Adrenal gland (tissue), 9 donors: ENCODE measurements at regions not wholly inside any gene's neighbourhood (a gene's known extent, or its start where the extent isn't known, plus 50 kb on each side); places are given as distances from the start of the nearest gene placed in this dataset.

ENCODE experiments used
- DNase-seq, 7 donors: peaks; one replicate each; pipeline ENCODE4 v3.0.0-alpha.2; 2019 to 2020
- H3K27ac ChIP-seq, 5 donors: fragments of 200-600 bp; sonication (generic) in 4 of 5; 1 replicate in 3 of 5; 2 replicates in 2 of 5; pipeline versions ENCODE4 v1.5.1 to v1.8.0; 2016 to 2020; ENCODE audit warnings: mild to moderate bottlenecking in 1 of 5
- H3K27me3 ChIP-seq: fragments of 200-600 bp; 2 replicates; pipeline ENCODE4 v1.8.0; 2021
- H3K36me3 ChIP-seq, 2 donors: fragments of 200-600 bp; replicated peaks in 1 of 2; 1 replicate in 1 of 2; 2 replicates in 1 of 2; pipeline versions ENCODE4 v1.5.1 to v1.8.0; 2018 to 2022
- H3K4me1 ChIP-seq, 2 donors: fragments of 200-600 bp; replicated peaks in 1 of 2; 1 replicate in 1 of 2; 2 replicates in 1 of 2; pipeline versions ENCODE4 v1.5.1 to v1.8.0; 2018 to 2021
- H3K4me3 ChIP-seq, 4 donors: fragments of 200-600 bp; sonication (generic) in 3 of 4; one replicate each; pipeline ENCODE4 v1.5.1; 2016 to 2018
- H3K9me3 ChIP-seq, 3 donors: fragments of 200-600 bp; sonication (generic) in 1 of 3; replicated peaks in 1 of 3; 1 replicate in 2 of 3; 2 replicates in 1 of 3; pipeline versions ENCODE4 v1.5.1 to v1.8.0; 2016 to 2021
- CTCF ChIP-seq, 6 experiments: fragments of 450-650 bp in 4 of 6; fragments of 200-600 bp in 2 of 6; sonication (generic) in 1 of 6; IDR thresholded peaks; 1 replicate in 5 of 6; 2 replicates in 1 of 6; pipeline versions ENCODE4 v1.5.1 to v1.8.0; 2016 to 2021; ENCODE audit warnings: antibody characterized with exemption in 6 of 6, mild to moderate bottlenecking in 2 of 6, moderate library complexity in 1 of 6
- POLR2A ChIP-seq, 2 donors: fragments of 450-650 bp; IDR thresholded peaks; one replicate each; pipeline ENCODE4 v1.6.1; 2017; ENCODE audit warnings: antibody characterized with exemption in 2 of 2, mild to moderate bottlenecking in 2 of 2, moderate library complexity in 1 of 2
- WGBS, 4 donors: extraction: QIAGEN DNeasy Blood & Tissue Kit in 2 of 4; methylation state at CpG; one replicate each; pipeline versions ENCODE4 v1.1.5 to v1.1.7; 2013 to 2017; 5-methylcytosine and 5-hydroxymethylcytosine counted together
- intact Hi-C, 2 donors: fragments of 100-400 bp; cut with DNase I; formaldehyde crosslinking; loops; one replicate each; pipeline versions ENCODE4 v1.14.1 to v1.15.0; 2022 to 2023
- donor health status: healthy with polysubstance abuse.
- donor health status: Bipolar disorder and iron deficiency.
- donor health status: DM: yes; HTN: yes; CAD: no.
- donor health status: DM: no; HTN: no; CAD: no.
- donor health status: DM: no; HTN: no; CAD: no.

- H3K27ac ChIP-seq = no peak overlapping the region
- H3K27me3 ChIP-seq = no peaks in the 10 kb centered on the region
- H3K36me3 ChIP-seq = no peaks in the 10 kb centered on the region
- intact Hi-C loops = no loop called here
- H3K4me3 ChIP-seq = no peak overlapping the region
- no peak for DNase-seq
- no peaks in the 10 kb centered on the region for H3K4me1 ChIP-seq
- no peaks in the 10 kb centered on the region for H3K9me3 ChIP-seq
- TF ChIP-seq POLR2A (IDR thresholded peaks at IDR 0.05) (no peak), CTCF (IDR thresholded peaks at IDR 0.05) (no peak)
- WGBS, 4 donors = 49 to 53% (median 52%) methylated on average over 3 of the region's 3 CpGs
Measured at GRCh38 chr20:6959900-6960312, 192.4 kb downstream of the BMP2 start.

- DNase-seq = no peak
- H3K27ac ChIP-seq = no peak overlapping the region
- H3K9me3 ChIP-seq = no peaks in the 10 kb centered on the region
- H3K27me3 ChIP-seq = no peaks in the 10 kb centered on the region
- TF ChIP-seq CTCF (IDR thresholded peaks at IDR 0.05) = no peak
- no peak for TF ChIP-seq POLR2A (IDR thresholded peaks at IDR 0.05)
- 61 to 65% (median 62%) methylated on average over 1 of the region's 1 CpG for WGBS, 4 donors
- H3K4me3 ChIP-seq = no peak overlapping the region
- no peaks in the 10 kb centered on the region for H3K36me3 ChIP-seq
- H3K4me1 ChIP-seq = no peaks in the 10 kb centered on the region
- intact Hi-C loops = no loop called here
Measured at GRCh38 chr20:6966721-6967120, 199.2 kb downstream of the BMP2 start.

- Histone ChIP-seq H3K4me1 (no peaks in the 10 kb centered on the region), H3K9me3 (no peaks in the 10 kb centered on the region), H3K27me3 (no peaks in the 10 kb centered on the region), H3K36me3 (no peaks in the 10 kb centered on the region), H3K27ac (no peak overlapping the region), H3K4me3 (no peak overlapping the region)
- no peak for DNase-seq
- intact Hi-C loops = no loop called here
- TF ChIP-seq CTCF (IDR thresholded peaks at IDR 0.05) (no peak), POLR2A (IDR thresholded peaks at IDR 0.05) (no peak)
- WGBS, 4 donors = 78 to 88% (median 85%) methylated on average over 1 of the region's 1 CpG
Measured at GRCh38 chr20:6974838-6975237, 207.4 kb downstream of the BMP2 start.

GRCh38 chr20:6975311-6975710 is 207.8 kb downstream of the BMP2 start:
- WGBS, 4 donors = 71 to 89% (median 86%) methylated on average over 1 of the region's 1 CpG
- no peaks in the 10 kb centered on the region for H3K4me1 ChIP-seq
- no peaks in the 10 kb centered on the region for H3K9me3 ChIP-seq
- no peak for TF ChIP-seq POLR2A (IDR thresholded peaks at IDR 0.05)
- no peak for TF ChIP-seq CTCF (IDR thresholded peaks at IDR 0.05)
- H3K27ac ChIP-seq = no peak overlapping the region
- intact Hi-C loops = no loop called here
- H3K4me3 ChIP-seq = no peak overlapping the region
- no peak for DNase-seq
- H3K27me3 ChIP-seq = no peaks in the 10 kb centered on the region
- H3K36me3 ChIP-seq = no peaks in the 10 kb centered on the region
